ENCODE measurements at regions not wholly inside any gene's neighbourhood (a gene's known extent, or its start where the extent isn't known, plus 50 kb on each side); places are given as distances from the start of the nearest gene placed in this dataset.

DNA sequence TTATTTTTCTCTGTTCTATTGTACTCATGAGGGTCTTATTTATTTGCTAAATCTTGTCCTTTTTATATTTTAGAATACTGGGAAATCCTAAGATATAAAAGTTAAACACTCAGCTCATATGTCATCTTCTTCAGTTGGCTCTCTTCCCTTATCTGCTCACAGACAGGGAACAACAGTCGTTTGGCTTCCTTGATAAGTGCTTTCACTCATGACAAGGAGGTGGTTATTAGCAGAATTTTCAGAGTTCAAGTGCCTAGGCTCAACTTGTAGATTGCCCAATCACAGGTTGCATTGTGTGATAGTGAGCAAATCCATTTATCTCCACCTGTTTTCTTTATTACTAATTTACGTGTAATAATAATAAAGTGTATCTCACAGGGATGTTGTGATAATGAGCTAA lies 620.3 kb upstream of the PCDH20 start:
- ATAC-seq: no peak
- Histone ChIP-seq H3K27ac (no peak overlapping the region), H3K4me1 (no peaks in the 10 kb centered on the region), H3K27me3 (ENCODE audit: insufficient read depth in 3 of 3, low read length in 2 of 3) (no peaks in the 10 kb centered on the region), H3K9me3 (no peaks in the 10 kb centered on the region), H3K36me3 (ENCODE audit: insufficient read depth in 1 of 2, low read depth in 1 of 2) (no peaks in the 10 kb centered on the region), H3K4me3 (no peak overlapping the region)
- TF ChIP-seq, protein P1, sequence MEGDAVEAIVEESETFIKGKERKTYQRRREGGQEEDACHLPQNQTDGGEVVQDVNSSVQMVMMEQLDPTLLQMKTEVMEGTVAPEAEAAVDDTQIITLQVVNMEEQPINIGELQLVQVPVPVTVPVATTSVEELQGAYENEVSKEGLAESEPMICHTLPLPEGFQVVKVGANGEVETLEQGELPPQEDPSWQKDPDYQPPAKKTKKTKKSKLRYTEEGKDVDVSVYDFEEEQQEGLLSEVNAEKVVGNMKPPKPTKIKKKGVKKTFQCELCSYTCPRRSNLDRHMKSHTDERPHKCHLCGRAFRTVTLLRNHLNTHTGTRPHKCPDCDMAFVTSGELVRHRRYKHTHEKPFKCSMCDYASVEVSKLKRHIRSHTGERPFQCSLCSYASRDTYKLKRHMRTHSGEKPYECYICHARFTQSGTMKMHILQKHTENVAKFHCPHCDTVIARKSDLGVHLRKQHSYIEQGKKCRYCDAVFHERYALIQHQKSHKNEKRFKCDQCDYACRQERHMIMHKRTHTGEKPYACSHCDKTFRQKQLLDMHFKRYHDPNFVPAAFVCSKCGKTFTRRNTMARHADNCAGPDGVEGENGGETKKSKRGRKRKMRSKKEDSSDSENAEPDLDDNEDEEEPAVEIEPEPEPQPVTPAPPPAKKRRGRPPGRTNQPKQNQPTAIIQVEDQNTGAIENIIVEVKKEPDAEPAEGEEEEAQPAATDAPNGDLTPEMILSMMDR (IDR thresholded peaks at IDR 0.05): no peak
- intact Hi-C loops (cut with DNase I): no loop called here
- DNase-seq: no peak
- WGBS, 3 donors: 49 to 59% (median 53%) methylated on average over 2 of the region's 2 CpGs

DNA sequence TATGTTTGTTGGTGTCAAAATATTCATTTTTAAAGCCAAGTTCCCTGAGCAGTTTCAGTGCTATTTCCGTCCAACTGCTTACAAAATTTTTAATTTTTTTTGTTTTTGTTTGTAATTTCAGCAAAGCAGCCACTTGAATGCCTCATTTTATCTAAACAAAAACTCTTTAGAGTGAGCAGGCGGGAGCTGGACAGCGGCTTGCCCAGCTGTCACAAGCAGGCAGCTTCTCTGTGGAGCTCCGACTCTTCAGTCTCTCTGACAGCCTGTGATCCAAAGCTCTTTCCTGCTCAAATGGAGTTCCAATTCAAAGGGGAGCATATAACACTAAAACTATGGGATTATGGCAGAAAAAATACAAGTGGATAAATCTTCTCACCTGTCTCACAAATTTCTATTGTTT lies 618.3 kb upstream of the PCDH20 start:
- no peak for ATAC-seq
- no peaks in the 10 kb centered on the region for H3K27me3 ChIP-seq (ENCODE audit: insufficient read depth in 3 of 3, low read length in 2 of 3)
- no peak overlapping the region for H3K27ac ChIP-seq
- 41 to 53% (median 47%) methylated on average over 4 of the region's 4 CpGs for WGBS, 3 donors
- H3K4me1 ChIP-seq: no peaks in the 10 kb centered on the region
- TF ChIP-seq, protein P1 (IDR thresholded peaks at IDR 0.05): no peak
- no peaks in the 10 kb centered on the region for H3K9me3 ChIP-seq
- intact Hi-C loops (cut with DNase I): no loop called here
- no peaks in the 10 kb centered on the region for H3K36me3 ChIP-seq (ENCODE audit: insufficient read depth in 1 of 2, low read depth in 1 of 2)
- DNase-seq: no peak
- no peak overlapping the region for H3K4me3 ChIP-seq

DNA sequence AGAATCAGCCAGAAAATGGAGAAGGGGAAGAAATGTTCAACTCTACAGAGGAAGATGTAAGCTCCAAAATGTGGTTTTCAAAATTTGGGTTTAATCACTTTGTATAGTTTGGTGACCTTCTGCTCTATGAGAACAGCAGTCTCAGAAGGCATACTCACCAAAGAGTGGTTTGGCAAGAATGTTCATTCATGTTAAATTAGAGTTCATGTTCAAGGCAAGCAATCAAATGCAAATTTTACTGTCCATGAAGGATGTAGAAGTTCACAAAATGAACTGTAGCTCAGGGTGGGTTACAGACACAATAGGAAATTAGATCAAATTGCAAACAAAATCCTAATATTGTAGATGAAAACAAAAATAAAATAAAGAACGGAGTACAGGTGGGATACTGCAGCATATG lies 606.7 kb upstream of the PCDH20 start:
- Histone ChIP-seq H3K36me3 (ENCODE audit: insufficient read depth in 1 of 2, low read depth in 1 of 2) (no peaks in the 10 kb centered on the region), H3K27me3 (ENCODE audit: insufficient read depth in 3 of 3, low read length in 2 of 3) (no peaks in the 10 kb centered on the region), H3K27ac (no peak overlapping the region), H3K4me1 (no peaks in the 10 kb centered on the region), H3K9me3 (no peaks in the 10 kb centered on the region), H3K4me3 (no peak overlapping the region)
- intact Hi-C loops (cut with DNase I): no loop called here
- ATAC-seq (no peak), DNase-seq (no peak)
- TF ChIP-seq, protein P1 (IDR thresholded peaks at IDR 0.05): no peak
- WGBS, 3 donors: 51 to 65% (median 56%) methylated on average over 1 of the region's 1 CpG

DNA sequence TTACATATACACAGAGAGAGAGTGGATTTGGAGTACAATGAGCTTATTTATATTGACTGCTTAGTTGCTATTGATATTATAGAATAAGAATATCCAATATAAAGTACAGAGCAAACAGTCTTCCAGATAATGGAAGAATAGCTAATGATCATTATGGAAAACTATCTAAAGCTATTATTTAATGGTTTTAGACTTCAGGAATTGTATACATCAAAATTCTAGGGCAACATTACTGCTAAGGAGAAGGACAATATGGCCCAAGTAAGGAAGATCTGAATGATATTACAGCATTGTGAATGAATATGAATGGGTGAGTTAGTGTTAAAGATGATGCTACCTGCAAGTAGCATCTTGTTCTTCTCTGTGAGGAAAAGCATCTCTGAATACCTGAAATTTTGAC lies 604.2 kb upstream of the PCDH20 start:
- Histone ChIP-seq H3K36me3 (ENCODE audit: insufficient read depth in 1 of 2, low read depth in 1 of 2) (no peaks in the 10 kb centered on the region), H3K4me3 (no peak overlapping the region), H3K4me1 (no peaks in the 10 kb centered on the region), H3K27ac (no peak overlapping the region), H3K27me3 (ENCODE audit: insufficient read depth in 3 of 3, low read length in 2 of 3) (no peaks in the 10 kb centered on the region), H3K9me3 (no peaks in the 10 kb centered on the region)
- intact Hi-C loops (cut with DNase I): no loop called here
- TF ChIP-seq, protein P1 (IDR thresholded peaks at IDR 0.05): no peak
- ATAC-seq (no peak), DNase-seq (no peak)

DNA sequence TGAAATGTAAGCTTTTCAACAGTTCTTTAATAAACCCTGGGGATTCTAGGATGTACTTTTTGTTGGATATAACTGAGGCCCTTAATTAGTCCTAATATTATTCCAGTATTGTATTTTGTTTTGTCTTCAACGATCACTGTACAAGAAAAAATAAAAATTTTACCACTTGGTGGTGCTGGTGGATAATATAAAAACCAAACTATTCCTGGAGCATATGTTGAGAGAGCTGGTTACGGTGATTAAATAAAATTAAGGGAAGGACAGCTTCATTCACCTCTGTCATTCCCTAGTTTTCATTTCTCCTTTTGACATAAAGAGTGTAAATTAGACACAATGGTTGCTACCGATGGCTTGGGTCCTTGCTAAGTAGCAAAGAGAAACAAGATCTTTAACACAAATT lies 598.6 kb upstream of the PCDH20 start:
- DNase-seq (no peak), ATAC-seq (no peak)
- WGBS, 3 donors: 11 to 18% (median 15%) methylated on average over 3 of the region's 3 CpGs
- Histone ChIP-seq H3K9me3 (no peaks in the 10 kb centered on the region), H3K27me3 (ENCODE audit: insufficient read depth in 3 of 3, low read length in 2 of 3) (no peaks in the 10 kb centered on the region), H3K4me3 (no peak overlapping the region), H3K36me3 (ENCODE audit: insufficient read depth in 1 of 2, low read depth in 1 of 2) (no peaks in the 10 kb centered on the region), H3K4me1 (no peaks in the 10 kb centered on the region), H3K27ac (no peak overlapping the region)
- TF ChIP-seq, protein P1 (IDR thresholded peaks at IDR 0.05): peak; percentile 14
- intact Hi-C loops (cut with DNase I): no loop called here

All from psoas muscle (tissue), 7 donors.